GM23338 (cell line): ENCODE measurements at regions not wholly inside any gene's neighbourhood (a gene's known extent, or its start where the extent isn't known, plus 50 kb on each side); places are given as distances from the start of the nearest gene placed in this dataset.

Source experiments
- ATAC-seq: fragments of 200-7000 bp; cut with Tn5 transposase; 3 replicates; pipeline ENCODE4 v1.9.1; 2020
- DNase-seq: peaks from one replicate; pipeline ENCODE4 v3.0.0-alpha.2; 2015; ENCODE audit warnings: low spot score
- H2AFZ ChIP-seq: fragments of 200-600 bp; sonication (generic); 2 replicates; pipeline ENCODE4 v1.8.0; 2016; ENCODE audit warnings: antibody characterized with exemption, mild to moderate bottlenecking, moderate library complexity
- H3F3A ChIP-seq: fragments of 200-600 bp; sonication (generic); replicated peaks from 2 replicates; pipeline ENCODE4 v1.8.0; 2017; ENCODE audit warnings: antibody characterized with exemption, mixed run types, low read depth
- H3K27ac ChIP-seq: fragments of 200-600 bp; sonication (generic); 2 replicates; pipeline ENCODE4 v1.6.1; 2016; ENCODE audit warnings: low read depth
- H3K27me3 ChIP-seq: fragments of 200-600 bp; sonication (generic); 2 replicates; pipeline ENCODE4 v1.8.0; 2016; ENCODE audit warnings: mild to moderate bottlenecking, mixed run types, moderate library complexity; ENCODE audit not compliant: insufficient read depth
- H3K36me3 ChIP-seq: fragments of 200-600 bp; sonication (generic); 2 replicates; pipeline ENCODE4 v1.8.0; 2016; ENCODE audit warnings: mild to moderate bottlenecking; ENCODE audit not compliant: insufficient read depth
- H3K4me1 ChIP-seq: fragments of 200-600 bp; sonication (generic); 2 replicates; pipeline ENCODE4 v1.8.0; 2016; ENCODE audit warnings: mild to moderate bottlenecking, moderate library complexity; ENCODE audit not compliant: insufficient read depth
- H3K4me2 ChIP-seq: fragments of 200-600 bp; sonication (generic); 2 replicates; pipeline ENCODE4 v1.7.1; 2017; ENCODE audit warnings: mixed run types
- H3K4me3 ChIP-seq: fragments of 200-600 bp; sonication (generic); 2 replicates; pipeline ENCODE4 v1.6.1; 2016; ENCODE audit warnings: mixed run types
- H3K79me2 ChIP-seq: fragments of 200-600 bp; sonication (generic); replicated peaks from 2 replicates; pipeline ENCODE4 v1.8.0; 2017; ENCODE audit warnings: mild to moderate bottlenecking; ENCODE audit not compliant: insufficient read depth
- H3K9me2 ChIP-seq: fragments of 200-600 bp; sonication (generic); 2 replicates; pipeline ENCODE4 v1.8.0; 2017; ENCODE audit not compliant: insufficient read depth
- H4K20me1 ChIP-seq: fragments of 200-600 bp; sonication (generic); replicated peaks from 2 replicates; pipeline ENCODE4 v1.8.0; 2017; ENCODE audit warnings: mild to moderate bottlenecking; ENCODE audit not compliant: insufficient read depth
- H3K27ac Mint-ChIP-seq: 2 replicates; pipeline ENCODE4 v1.8.0; 2020; ENCODE audit warnings: inconsistent platforms, mild to moderate bottlenecking, moderate library complexity, mixed read lengths
- H3K27me3 Mint-ChIP-seq: 3 replicates; pipeline ENCODE4 v1.8.0; 2022; ENCODE audit warnings: low read depth, mild to moderate bottlenecking, moderate library complexity, mixed read lengths, inconsistent platforms; ENCODE audit not compliant: insufficient read depth, poor library complexity
- H3K36me3 Mint-ChIP-seq: 3 replicates; pipeline ENCODE4 v1.8.0; 2021; ENCODE audit warnings: low read depth, mild to moderate bottlenecking, inconsistent platforms, moderate library complexity, mixed read lengths
- H3K4me1 Mint-ChIP-seq: 3 replicates; pipeline ENCODE4 v1.8.0; 2020; ENCODE audit warnings: mild to moderate bottlenecking, inconsistent platforms, mixed read lengths
- H3K4me3 Mint-ChIP-seq: 3 replicates; pipeline ENCODE4 v1.8.0; 2021; ENCODE audit warnings: moderate library complexity, mild to moderate bottlenecking, inconsistent platforms, mixed read lengths
- H3K9me3 Mint-ChIP-seq: 3 replicates; pipeline ENCODE4 v1.8.0; 2020; ENCODE audit warnings: moderate library complexity, mild to moderate bottlenecking, inconsistent platforms, mixed read lengths
- CREB1 ChIP-seq: fragments of 250-450 bp; sonication (Bioruptor Pico); IDR thresholded peaks from 2 replicates; pipeline ENCODE4 v1.5.0; 2020; ENCODE audit warnings: low read depth, mild to moderate bottlenecking, moderate library complexity
- CTCF ChIP-seq, 2 experiments: fragments of 200-600 bp in 1 of 2; sonication (generic) in 1 of 2; conservative IDR thresholded peaks; 2 replicates each; pipeline versions ENCODE4 v1.5.1 to v1.6.1; 2016 to 2017; ENCODE audit warnings: antibody characterized with exemption in 2 of 2, low read depth in 2 of 2, mild to moderate bottlenecking in 2 of 2, moderate library complexity in 1 of 2
- ETS1 ChIP-seq: IDR thresholded peaks from 2 replicates; pipeline ENCODE4 v1.6.1; 2016; ENCODE audit warnings: antibody characterized with exemption
- EZH2 ChIP-seq: fragments of 200-600 bp; sonication (generic); IDR thresholded peaks from one replicate; pipeline ENCODE4 v1.8.0; 2017; ENCODE audit warnings: antibody characterized with exemption, mild to moderate bottlenecking, low read depth; ENCODE audit not compliant: unreplicated experiment
- EZH2phosphoT487 ChIP-seq: fragments of 200-600 bp; sonication (generic); IDR thresholded peaks from one replicate; pipeline ENCODE4 v1.8.1; 2018; ENCODE audit warnings: antibody characterized with exemption; ENCODE audit not compliant: unreplicated experiment
- JUNB ChIP-seq: IDR thresholded peaks from one replicate; pipeline ENCODE4 v1.6.1; 2016; ENCODE audit warnings: antibody characterized with exemption; ENCODE audit not compliant: unreplicated experiment
- NANOG ChIP-seq: IDR thresholded peaks from 2 replicates; pipeline ENCODE4 v1.6.1; 2016; ENCODE audit warnings: antibody characterized with exemption, borderline replicate concordance
- POLR2AphosphoS5 ChIP-seq: IDR thresholded peaks from 2 replicates; pipeline ENCODE4 v1.6.1; 2016; ENCODE audit warnings: antibody characterized with exemption, low read depth
- REST ChIP-seq: IDR thresholded peaks from one replicate; pipeline ENCODE4 v1.6.1; 2018; ENCODE audit warnings: antibody characterized with exemption; ENCODE audit not compliant: unreplicated experiment
- STAT1 ChIP-seq: IDR thresholded peaks from one replicate; pipeline ENCODE4 v1.6.1; 2016; ENCODE audit warnings: antibody characterized with exemption; ENCODE audit not compliant: unreplicated experiment
- ZNF114 ChIP-seq: fragments of 250-450 bp; sonication (Bioruptor Pico); IDR thresholded peaks from 2 replicates; pipeline ENCODE4 v1.5.0; 2020; ENCODE audit warnings: mild to moderate bottlenecking, moderate library complexity
- ZNF331 ChIP-seq: fragments of 250-450 bp; sonication (Bioruptor Pico); IDR thresholded peaks from 2 replicates; pipeline ENCODE4 v1.5.0; 2020; ENCODE audit warnings: low read depth, mild to moderate bottlenecking, moderate library complexity
- ZNF462 ChIP-seq: fragments of 250-450 bp; sonication (Bioruptor Pico); IDR thresholded peaks from 2 replicates; pipeline ENCODE4 v1.5.0; 2020; ENCODE audit warnings: mild to moderate bottlenecking, moderate library complexity

GRCh38 chr7:79837915-79838314, 296.7 kb upstream of the GNAI1 start:
- no peaks in the 10 kb centered on the region for H3K4me1 ChIP-seq
- H3K36me3 ChIP-seq, result no peaks in the 10 kb centered on the region
- H3K9me2 ChIP-seq, result no peaks in the 10 kb centered on the region
- no peak overlapping the region for H3K27ac Mint-ChIP-seq
- no peak overlapping the region for H2AFZ ChIP-seq
- no peaks in the 10 kb centered on the region for H3K79me2 ChIP-seq
- H3F3A ChIP-seq, result no peaks in the 10 kb centered on the region
- no peaks in the 10 kb centered on the region for H3K36me3 Mint-ChIP-seq
- H3K4me3 Mint-ChIP-seq, result no peak overlapping the region
- H4K20me1 ChIP-seq, result no peaks in the 10 kb centered on the region
- DNase-seq (no peak), ATAC-seq (no peak)
- TF ChIP-seq REST (no peak), EZH2 (no peak), ZNF331 (no peak), JUNB (no peak), NANOG (no peak), ETS1 (no peak), ZNF114 (no peak), POLR2AphosphoS5 (no peak), CTCF (conservative IDR thresholded peaks at IDR 0.05; ENCODE audit: low read depth in 2 of 2) (no peak), ZNF462 (CRISPR knock-in tag) (no peak), EZH2phosphoT487 (no peak), CREB1 (CRISPR knock-in tag) (no peak), STAT1 (no peak)
- H3K4me2 ChIP-seq, result no peak overlapping the region
- H3K27me3 Mint-ChIP-seq, result no peaks in the 10 kb centered on the region
- no peaks in the 10 kb centered on the region for H3K9me3 Mint-ChIP-seq
- no peak overlapping the region for H3K4me3 ChIP-seq
- H3K4me1 Mint-ChIP-seq, result no peaks in the 10 kb centered on the region
- H3K27me3 ChIP-seq, result no peaks in the 10 kb centered on the region
- H3K27ac ChIP-seq, result no peak overlapping the region
